ENCODE measurements at regions not wholly inside any gene's neighbourhood (a gene's known extent, or its start where the extent isn't known, plus 50 kb on each side); places are given as distances from the start of the nearest gene placed in this dataset.

DNA sequence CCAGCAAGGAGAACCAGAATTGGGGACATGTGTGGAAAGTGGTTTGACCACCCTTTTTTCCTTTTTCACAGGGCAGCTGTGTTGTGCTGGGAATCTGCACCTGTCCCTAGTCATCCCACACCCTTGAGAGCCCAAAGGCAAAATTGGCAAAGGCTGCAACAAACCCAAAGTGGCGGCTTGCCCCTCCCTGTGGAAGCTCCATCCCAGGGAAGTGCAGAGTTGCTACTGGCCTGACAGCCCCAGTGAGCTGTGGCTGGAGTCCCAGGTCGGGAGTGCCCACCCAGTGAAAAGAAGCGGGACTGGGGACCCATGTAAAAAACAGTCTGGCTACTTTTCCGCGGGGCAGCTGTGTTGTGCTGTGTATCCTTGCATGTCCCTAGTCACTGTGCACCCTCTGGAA is 109.1 kb upstream of the GRM3 start:
- H3F3A ChIP-seq (ENCODE audit: insufficient read depth, low read length): no peaks in the 10 kb centered on the region
- no peak overlapping the region for H3K27ac ChIP-seq (ENCODE audit: low read depth, low read length, poor library complexity, severe bottlenecking)
- H3K4me2 ChIP-seq (ENCODE audit: low read length): no peak overlapping the region
- H3K4me1 ChIP-seq (ENCODE audit: insufficient read depth, low read length, severe bottlenecking): no peaks in the 10 kb centered on the region
- TF ChIP-seq, protein P1, sequence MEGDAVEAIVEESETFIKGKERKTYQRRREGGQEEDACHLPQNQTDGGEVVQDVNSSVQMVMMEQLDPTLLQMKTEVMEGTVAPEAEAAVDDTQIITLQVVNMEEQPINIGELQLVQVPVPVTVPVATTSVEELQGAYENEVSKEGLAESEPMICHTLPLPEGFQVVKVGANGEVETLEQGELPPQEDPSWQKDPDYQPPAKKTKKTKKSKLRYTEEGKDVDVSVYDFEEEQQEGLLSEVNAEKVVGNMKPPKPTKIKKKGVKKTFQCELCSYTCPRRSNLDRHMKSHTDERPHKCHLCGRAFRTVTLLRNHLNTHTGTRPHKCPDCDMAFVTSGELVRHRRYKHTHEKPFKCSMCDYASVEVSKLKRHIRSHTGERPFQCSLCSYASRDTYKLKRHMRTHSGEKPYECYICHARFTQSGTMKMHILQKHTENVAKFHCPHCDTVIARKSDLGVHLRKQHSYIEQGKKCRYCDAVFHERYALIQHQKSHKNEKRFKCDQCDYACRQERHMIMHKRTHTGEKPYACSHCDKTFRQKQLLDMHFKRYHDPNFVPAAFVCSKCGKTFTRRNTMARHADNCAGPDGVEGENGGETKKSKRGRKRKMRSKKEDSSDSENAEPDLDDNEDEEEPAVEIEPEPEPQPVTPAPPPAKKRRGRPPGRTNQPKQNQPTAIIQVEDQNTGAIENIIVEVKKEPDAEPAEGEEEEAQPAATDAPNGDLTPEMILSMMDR (IDR thresholded peaks at IDR 0.05; ENCODE audit: low read length): no peak
- TF ChIP-seq EZH2 (IDR thresholded peaks at IDR 0.05; ENCODE audit: borderline replicate concordance, low read length): no peak
- no peaks in the 10 kb centered on the region for H3K79me2 ChIP-seq (ENCODE audit: insufficient read depth, low read length)
- no peaks in the 10 kb centered on the region for H3K27me3 ChIP-seq (ENCODE audit: insufficient read depth, low read length)
- no peaks in the 10 kb centered on the region for H3K9me2 ChIP-seq (ENCODE audit: low read depth, low read length)
- no peaks in the 10 kb centered on the region for H4K20me1 ChIP-seq (ENCODE audit: insufficient read depth, low read length)
- H3K9me3 ChIP-seq (ENCODE audit: low read length): no peaks in the 10 kb centered on the region
- H3K36me3 ChIP-seq (ENCODE audit: insufficient read depth, low read length): no peaks in the 10 kb centered on the region
- H3K4me3 ChIP-seq (ENCODE audit: low read depth, low read length, poor library complexity, severe bottlenecking): no peak overlapping the region
- no peak overlapping the region for H3K9ac ChIP-seq (ENCODE audit: low read length)
- no peak overlapping the region for H2AFZ ChIP-seq (ENCODE audit: low read length)

DNA sequence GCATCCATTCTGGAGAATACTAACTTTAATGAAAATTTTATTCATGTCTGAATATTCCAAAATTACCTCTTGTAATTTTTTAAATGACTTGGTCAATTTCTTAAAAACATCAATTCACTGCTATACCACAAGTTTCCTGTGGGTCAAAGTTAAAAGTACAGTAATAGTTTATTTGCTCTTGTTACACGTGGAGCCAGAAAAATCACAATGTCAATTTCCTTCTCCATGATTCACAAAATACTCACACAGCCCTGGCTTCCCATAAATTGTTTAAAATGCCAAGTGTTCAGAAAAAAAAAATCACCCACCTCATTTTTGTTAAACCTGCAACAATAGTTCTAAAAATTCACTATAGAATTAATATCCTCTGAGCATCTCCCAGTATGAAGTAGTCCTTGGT is 139.5 kb upstream of the GRM3 start:
- Histone ChIP-seq H3K4me2 (ENCODE audit: low read length) (no peak overlapping the region), H3K9me2 (ENCODE audit: low read depth, low read length) (no peaks in the 10 kb centered on the region), H3K27ac (ENCODE audit: low read depth, low read length, poor library complexity, severe bottlenecking) (no peak overlapping the region), H3K4me3 (ENCODE audit: low read depth, low read length, poor library complexity, severe bottlenecking) (no peak overlapping the region), H3F3A (ENCODE audit: insufficient read depth, low read length) (no peaks in the 10 kb centered on the region), H3K4me1 (ENCODE audit: insufficient read depth, low read length, severe bottlenecking) (no peaks in the 10 kb centered on the region), H3K9me3 (ENCODE audit: low read length) (no peaks in the 10 kb centered on the region), H3K9ac (ENCODE audit: low read length) (no peak overlapping the region), H4K20me1 (ENCODE audit: insufficient read depth, low read length) (no peaks in the 10 kb centered on the region), H3K79me2 (ENCODE audit: insufficient read depth, low read length) (no peaks in the 10 kb centered on the region), H2AFZ (ENCODE audit: low read length) (no peak overlapping the region), H3K27me3 (ENCODE audit: insufficient read depth, low read length) (no peaks in the 10 kb centered on the region), H3K36me3 (ENCODE audit: insufficient read depth, low read length) (no peaks in the 10 kb centered on the region)
- TF ChIP-seq, protein P1 (IDR thresholded peaks at IDR 0.05; ENCODE audit: low read length): no peak
- no peak for TF ChIP-seq EZH2 (IDR thresholded peaks at IDR 0.05; ENCODE audit: borderline replicate concordance, low read length)

DNA sequence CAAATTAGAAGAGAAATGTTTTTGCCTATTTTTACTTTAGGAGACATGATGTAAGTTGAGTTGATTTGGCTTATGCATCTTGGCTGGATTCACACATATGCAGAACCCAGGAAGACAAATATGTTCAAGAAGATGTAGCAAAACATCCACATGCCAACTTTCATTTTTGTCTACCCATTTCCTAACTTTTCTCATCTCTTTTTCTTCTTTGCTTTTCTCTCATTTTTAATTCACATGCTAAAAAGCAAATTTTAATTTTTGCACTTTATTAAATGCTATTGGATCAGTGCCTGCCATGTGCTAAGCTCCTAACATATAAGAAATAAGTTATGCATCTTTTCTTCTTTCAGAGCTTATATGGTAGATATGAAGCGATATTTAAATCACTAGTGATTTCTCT is 143.7 kb upstream of the GRM3 start:
- Histone ChIP-seq H3F3A (ENCODE audit: insufficient read depth, low read length) (no peaks in the 10 kb centered on the region), H3K4me2 (ENCODE audit: low read length) (no peak overlapping the region), H3K79me2 (ENCODE audit: insufficient read depth, low read length) (no peaks in the 10 kb centered on the region), H3K27ac (ENCODE audit: low read depth, low read length, poor library complexity, severe bottlenecking) (no peak overlapping the region), H2AFZ (ENCODE audit: low read length) (no peak overlapping the region), H3K9ac (ENCODE audit: low read length) (no peak overlapping the region), H3K36me3 (ENCODE audit: insufficient read depth, low read length) (no peaks in the 10 kb centered on the region), H3K4me1 (ENCODE audit: insufficient read depth, low read length, severe bottlenecking) (no peaks in the 10 kb centered on the region), H4K20me1 (ENCODE audit: insufficient read depth, low read length) (no peaks in the 10 kb centered on the region), H3K4me3 (ENCODE audit: low read depth, low read length, poor library complexity, severe bottlenecking) (no peak overlapping the region), H3K27me3 (ENCODE audit: insufficient read depth, low read length) (no peaks in the 10 kb centered on the region), H3K9me2 (ENCODE audit: low read depth, low read length) (no peaks in the 10 kb centered on the region), H3K9me3 (ENCODE audit: low read length) (no peaks in the 10 kb centered on the region)
- TF ChIP-seq, protein P1 (IDR thresholded peaks at IDR 0.05; ENCODE audit: low read length): no peak
- no peak for TF ChIP-seq EZH2 (IDR thresholded peaks at IDR 0.05; ENCODE audit: borderline replicate concordance, low read length)

Measured in OCI-LY1 (cell line).